Esophagus squamous epithelium (tissue), 4 donors: ENCODE measurements at regions not wholly inside any gene's neighbourhood (a gene's known extent, or its start where the extent isn't known, plus 50 kb on each side); places are given as distances from the start of the nearest gene placed in this dataset.

Source experiments
- POLR2A ChIP-seq, 4 donors: fragments of 450-650 bp; IDR thresholded peaks; one replicate each; pipeline ENCODE4 v1.6.1; 2017; ENCODE audit warnings: antibody characterized with exemption in 4 of 4, mild to moderate bottlenecking in 4 of 4, moderate library complexity in 3 of 4
- TF ChIP-seq, protein P1 (sequence below), 6 experiments: fragments of 450-650 bp in 4 of 6; fragments of 200-600 bp in 2 of 6; sonication (generic) in 2 of 6; IDR thresholded peaks; one replicate each; pipeline ENCODE4 v1.5.1; 2016 to 2019; ENCODE audit warnings: antibody characterized with exemption in 6 of 6, mild to moderate bottlenecking in 4 of 6, moderate library complexity in 4 of 6

- TF ChIP-seq POLR2A (IDR thresholded peaks at IDR 0.05): no peak
- TF ChIP-seq, protein P1, sequence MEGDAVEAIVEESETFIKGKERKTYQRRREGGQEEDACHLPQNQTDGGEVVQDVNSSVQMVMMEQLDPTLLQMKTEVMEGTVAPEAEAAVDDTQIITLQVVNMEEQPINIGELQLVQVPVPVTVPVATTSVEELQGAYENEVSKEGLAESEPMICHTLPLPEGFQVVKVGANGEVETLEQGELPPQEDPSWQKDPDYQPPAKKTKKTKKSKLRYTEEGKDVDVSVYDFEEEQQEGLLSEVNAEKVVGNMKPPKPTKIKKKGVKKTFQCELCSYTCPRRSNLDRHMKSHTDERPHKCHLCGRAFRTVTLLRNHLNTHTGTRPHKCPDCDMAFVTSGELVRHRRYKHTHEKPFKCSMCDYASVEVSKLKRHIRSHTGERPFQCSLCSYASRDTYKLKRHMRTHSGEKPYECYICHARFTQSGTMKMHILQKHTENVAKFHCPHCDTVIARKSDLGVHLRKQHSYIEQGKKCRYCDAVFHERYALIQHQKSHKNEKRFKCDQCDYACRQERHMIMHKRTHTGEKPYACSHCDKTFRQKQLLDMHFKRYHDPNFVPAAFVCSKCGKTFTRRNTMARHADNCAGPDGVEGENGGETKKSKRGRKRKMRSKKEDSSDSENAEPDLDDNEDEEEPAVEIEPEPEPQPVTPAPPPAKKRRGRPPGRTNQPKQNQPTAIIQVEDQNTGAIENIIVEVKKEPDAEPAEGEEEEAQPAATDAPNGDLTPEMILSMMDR (IDR thresholded peaks at IDR 0.05): no peak
These were observed 941.9 kb upstream of the FANCL start for GRCh38 chr2:59183070-59183469.
